Gastrocnemius medialis (tissue), 4 donors: ENCODE measurements at regions not wholly inside any gene's neighbourhood (a gene's known extent, or its start where the extent isn't known, plus 50 kb on each side); places are given as distances from the start of the nearest gene placed in this dataset.

Experiments
- POLR2A ChIP-seq, 2 donors: fragments of 450-650 bp; IDR thresholded peaks; one replicate each; pipeline ENCODE4 v1.6.1; 2017; ENCODE audit warnings: antibody characterized with exemption in 2 of 2, mild to moderate bottlenecking in 2 of 2, moderate library complexity in 2 of 2
- TF ChIP-seq, protein P1 (sequence below), 5 experiments: fragments of 450-650 bp in 3 of 5; fragments of 200-600 bp in 2 of 5; sonication (generic) in 2 of 5; IDR thresholded peaks in 4 of 5; conservative IDR thresholded peaks in 1 of 5; 1 replicate in 4 of 5; 2 replicates in 1 of 5; pipeline ENCODE4 v1.5.1; 2016 to 2019; ENCODE audit warnings: antibody characterized with exemption in 5 of 5, mild to moderate bottlenecking in 3 of 5, moderate library complexity in 3 of 5

GRCh38 chr3:13265016-13265415 lies 155.1 kb downstream of the NUP210 start:
- TF ChIP-seq, protein P1, sequence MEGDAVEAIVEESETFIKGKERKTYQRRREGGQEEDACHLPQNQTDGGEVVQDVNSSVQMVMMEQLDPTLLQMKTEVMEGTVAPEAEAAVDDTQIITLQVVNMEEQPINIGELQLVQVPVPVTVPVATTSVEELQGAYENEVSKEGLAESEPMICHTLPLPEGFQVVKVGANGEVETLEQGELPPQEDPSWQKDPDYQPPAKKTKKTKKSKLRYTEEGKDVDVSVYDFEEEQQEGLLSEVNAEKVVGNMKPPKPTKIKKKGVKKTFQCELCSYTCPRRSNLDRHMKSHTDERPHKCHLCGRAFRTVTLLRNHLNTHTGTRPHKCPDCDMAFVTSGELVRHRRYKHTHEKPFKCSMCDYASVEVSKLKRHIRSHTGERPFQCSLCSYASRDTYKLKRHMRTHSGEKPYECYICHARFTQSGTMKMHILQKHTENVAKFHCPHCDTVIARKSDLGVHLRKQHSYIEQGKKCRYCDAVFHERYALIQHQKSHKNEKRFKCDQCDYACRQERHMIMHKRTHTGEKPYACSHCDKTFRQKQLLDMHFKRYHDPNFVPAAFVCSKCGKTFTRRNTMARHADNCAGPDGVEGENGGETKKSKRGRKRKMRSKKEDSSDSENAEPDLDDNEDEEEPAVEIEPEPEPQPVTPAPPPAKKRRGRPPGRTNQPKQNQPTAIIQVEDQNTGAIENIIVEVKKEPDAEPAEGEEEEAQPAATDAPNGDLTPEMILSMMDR (IDR thresholded peaks at IDR 0.05 in 4 of 5, conservative IDR thresholded peaks at IDR 0.05 in 1 of 5) = no peak
- TF ChIP-seq POLR2A (IDR thresholded peaks at IDR 0.05) = no peak
